HG03175 (cell line): ENCODE measurements at regions not wholly inside any gene's neighbourhood (a gene's known extent, or its start where the extent isn't known, plus 50 kb on each side); places are given as distances from the start of the nearest gene placed in this dataset.

ENCODE experiments used
- ATAC-seq: cut with Tn5 transposase; IDR thresholded peaks from one replicate; pipeline ENCODE4 v1.9.1; 2021; ENCODE audit warnings: mild to moderate bottlenecking, moderate library complexity; ENCODE audit not compliant: unreplicated experiment

- ATAC-seq, result no peak
Observed at GRCh38 chr6:147808640-147809039, 300.1 kb downstream of the SAMD5 start.

GRCh38 chr6:147811913-147812629, 303.6 kb downstream of the SAMD5 start:
- ATAC-seq, result no peak

GRCh38 chr6:147817042-147817689, 308.7 kb downstream of the SAMD5 start:
- no peak for ATAC-seq

GRCh38 chr6:147820520-147820919, 312.0 kb downstream of the SAMD5 start:
- no peak for ATAC-seq

GRCh38 chr6:147821295-147821897, 312.9 kb downstream of the SAMD5 start:
- ATAC-seq, result no peak

GRCh38 chr6:147823936-147824335, 315.4 kb downstream of the SAMD5 start:
- ATAC-seq, result no peak

- no peak for ATAC-seq
Observed at GRCh38 chr6:147825848-147826247, 317.4 kb downstream of the SAMD5 start.

- ATAC-seq, result no peak
Observed at GRCh38 chr6:147826698-147827097, 318.2 kb downstream of the SAMD5 start.

- ATAC-seq, result no peak
Observed at GRCh38 chr6:147829418-147829817, 320.9 kb downstream of the SAMD5 start.

GRCh38 chr6:147829835-147830234, 321.3 kb downstream of the SAMD5 start:
- no peak for ATAC-seq

- no peak for ATAC-seq
Observed at GRCh38 chr6:147831356-147831755, 322.9 kb downstream of the SAMD5 start.

- no peak for ATAC-seq
Observed at GRCh38 chr6:147833607-147834006, 325.1 kb downstream of the SAMD5 start.

GRCh38 chr6:147834084-147834776, 325.7 kb downstream of the SAMD5 start:
- no peak for ATAC-seq

GRCh38 chr6:147837540-147837939, 329.1 kb downstream of the SAMD5 start:
- no peak for ATAC-seq

GRCh38 chr6:147839708-147840610, 331.5 kb downstream of the SAMD5 start:
- ATAC-seq, result no peak

- no peak for ATAC-seq
Observed at GRCh38 chr6:147841547-147842148, 333.2 kb downstream of the SAMD5 start.

GRCh38 chr6:147849401-147850330, 341.2 kb downstream of the SAMD5 start:
- ATAC-seq, result no peak

- no peak for ATAC-seq
Observed at GRCh38 chr6:147852772-147853171, 344.3 kb downstream of the SAMD5 start.

GRCh38 chr6:147853574-147853973, 345.1 kb downstream of the SAMD5 start:
- no peak for ATAC-seq
